ENCODE measurements at regions not wholly inside any gene's neighbourhood (a gene's known extent, or its start where the extent isn't known, plus 50 kb on each side); places are given as distances from the start of the nearest gene placed in this dataset.
A peak's percentile ranks its signal among the peaks of the same experiment; 100 is the strongest.

DNA sequence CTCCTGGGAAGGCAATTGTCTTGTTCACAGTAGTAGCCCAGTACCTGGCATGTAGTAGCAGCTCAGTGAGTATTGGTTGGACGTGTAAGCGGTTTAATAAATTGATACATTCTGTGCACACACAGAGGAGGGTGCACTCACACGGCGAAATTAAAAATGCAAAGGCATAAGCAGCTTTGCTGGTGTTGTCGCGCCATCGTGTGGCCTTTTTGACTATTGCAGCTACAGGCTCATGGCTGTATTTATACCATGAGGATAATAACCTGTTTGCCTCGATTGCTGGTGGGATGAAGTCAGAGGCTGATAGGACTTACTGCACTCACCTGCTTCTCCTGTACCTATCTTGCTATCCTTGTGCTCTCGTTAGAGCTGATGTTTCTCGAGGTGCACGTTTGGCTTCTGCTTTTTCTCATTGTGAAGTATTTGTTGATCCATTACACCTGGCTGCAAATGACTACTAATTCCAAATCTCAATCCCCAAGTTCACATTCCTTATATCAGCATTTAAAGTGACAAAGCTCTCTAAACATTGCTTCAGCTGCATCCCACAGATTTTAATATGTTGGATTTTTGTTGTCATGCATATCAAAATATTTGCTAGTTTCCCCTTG, 61.5 kb downstream of the TBXT start:
- no peak overlapping the region for H3K4me3 ChIP-seq (ENCODE audit: low read depth, low read length)
- TF ChIP-seq, protein P1, sequence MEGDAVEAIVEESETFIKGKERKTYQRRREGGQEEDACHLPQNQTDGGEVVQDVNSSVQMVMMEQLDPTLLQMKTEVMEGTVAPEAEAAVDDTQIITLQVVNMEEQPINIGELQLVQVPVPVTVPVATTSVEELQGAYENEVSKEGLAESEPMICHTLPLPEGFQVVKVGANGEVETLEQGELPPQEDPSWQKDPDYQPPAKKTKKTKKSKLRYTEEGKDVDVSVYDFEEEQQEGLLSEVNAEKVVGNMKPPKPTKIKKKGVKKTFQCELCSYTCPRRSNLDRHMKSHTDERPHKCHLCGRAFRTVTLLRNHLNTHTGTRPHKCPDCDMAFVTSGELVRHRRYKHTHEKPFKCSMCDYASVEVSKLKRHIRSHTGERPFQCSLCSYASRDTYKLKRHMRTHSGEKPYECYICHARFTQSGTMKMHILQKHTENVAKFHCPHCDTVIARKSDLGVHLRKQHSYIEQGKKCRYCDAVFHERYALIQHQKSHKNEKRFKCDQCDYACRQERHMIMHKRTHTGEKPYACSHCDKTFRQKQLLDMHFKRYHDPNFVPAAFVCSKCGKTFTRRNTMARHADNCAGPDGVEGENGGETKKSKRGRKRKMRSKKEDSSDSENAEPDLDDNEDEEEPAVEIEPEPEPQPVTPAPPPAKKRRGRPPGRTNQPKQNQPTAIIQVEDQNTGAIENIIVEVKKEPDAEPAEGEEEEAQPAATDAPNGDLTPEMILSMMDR (IDR thresholded peaks at IDR 0.05; ENCODE audit: insufficient read depth, low read length, severe bottlenecking), result peak; percentile 86
- H3K27me3 ChIP-seq (ENCODE audit: control insufficient read depth, insufficient read depth, low read length), result no peaks in the 10 kb centered on the region
- DNase-seq (ENCODE audit: low read depth) (peak; percentile 54), FAIRE-seq (peak; percentile 70)
- H3K36me3 ChIP-seq (ENCODE audit: control insufficient read depth, insufficient read depth, low read length), result no peaks in the 10 kb centered on the region

DNA sequence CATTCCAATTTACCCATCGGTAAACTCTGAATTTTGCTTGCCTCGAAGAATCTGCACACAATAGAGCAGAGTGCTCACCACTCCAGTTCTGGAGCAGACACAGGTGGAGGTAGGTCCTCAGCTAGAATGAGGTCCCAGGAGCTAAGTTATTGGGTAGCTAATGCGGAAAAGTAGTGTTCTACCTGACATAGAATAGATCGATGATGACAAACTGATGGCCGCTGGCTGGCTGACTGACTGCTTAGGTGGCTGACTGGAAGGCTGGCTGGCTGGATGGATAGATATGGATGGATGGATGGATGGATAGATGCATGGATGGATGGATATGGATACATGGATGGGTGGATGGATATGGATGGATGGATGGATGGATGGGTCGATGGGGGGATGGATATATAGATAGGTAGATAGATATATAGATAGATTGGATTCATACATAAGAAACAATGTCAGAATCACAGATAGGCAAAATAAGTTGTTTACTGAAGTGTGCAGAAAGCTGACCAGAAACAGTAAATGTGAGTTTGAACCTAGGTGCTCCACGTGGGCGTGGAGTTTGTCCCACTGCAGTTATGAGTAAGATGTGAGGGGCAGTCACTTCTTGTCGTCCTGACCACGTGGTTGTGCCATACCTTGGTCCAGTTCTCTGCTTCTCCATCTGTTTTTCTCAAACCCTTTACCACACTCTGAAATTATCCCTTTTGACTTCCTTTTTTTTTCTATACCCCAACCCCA, 62.1 kb downstream of the TBXT start:
- no peak for FAIRE-seq
- TF ChIP-seq, protein P1 (IDR thresholded peaks at IDR 0.05; ENCODE audit: insufficient read depth, low read length, severe bottlenecking), result no peak
- Histone ChIP-seq H3K36me3 (ENCODE audit: control insufficient read depth, insufficient read depth, low read length) (no peaks in the 10 kb centered on the region), H3K4me3 (ENCODE audit: low read depth, low read length) (no peak overlapping the region), H3K27me3 (ENCODE audit: control insufficient read depth, insufficient read depth, low read length) (no peaks in the 10 kb centered on the region)
- no peak for DNase-seq (ENCODE audit: low read depth)

DNA sequence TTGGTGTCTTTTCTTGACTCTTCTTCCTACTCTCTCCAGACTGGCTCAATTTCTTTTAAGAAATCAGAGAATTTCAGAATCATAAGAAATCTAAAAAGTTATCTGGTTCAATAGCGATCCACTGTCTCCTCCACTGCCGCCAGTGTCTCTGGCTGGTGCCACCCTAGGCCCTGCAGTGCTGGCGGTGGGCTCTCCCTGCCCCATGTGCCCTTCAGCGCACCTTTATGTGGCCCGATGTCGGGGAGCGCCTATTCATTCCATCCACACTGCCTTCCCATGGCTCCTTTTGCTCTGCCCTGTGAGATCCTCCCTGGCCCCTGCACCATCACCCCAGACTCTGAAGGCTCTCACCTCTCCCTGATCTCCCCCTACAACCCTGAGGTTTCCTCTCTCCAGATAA, 62.8 kb downstream of the TBXT start:
- no peak for FAIRE-seq
- H3K27me3 ChIP-seq (ENCODE audit: control insufficient read depth, insufficient read depth, low read length), result no peaks in the 10 kb centered on the region
- no peak overlapping the region for H3K4me3 ChIP-seq (ENCODE audit: low read depth, low read length)
- TF ChIP-seq, protein P1 (IDR thresholded peaks at IDR 0.05; ENCODE audit: insufficient read depth, low read length, severe bottlenecking), result no peak
- DNase-seq (ENCODE audit: low read depth), result no peak
- no peaks in the 10 kb centered on the region for H3K36me3 ChIP-seq (ENCODE audit: control insufficient read depth, insufficient read depth, low read length)

DNA sequence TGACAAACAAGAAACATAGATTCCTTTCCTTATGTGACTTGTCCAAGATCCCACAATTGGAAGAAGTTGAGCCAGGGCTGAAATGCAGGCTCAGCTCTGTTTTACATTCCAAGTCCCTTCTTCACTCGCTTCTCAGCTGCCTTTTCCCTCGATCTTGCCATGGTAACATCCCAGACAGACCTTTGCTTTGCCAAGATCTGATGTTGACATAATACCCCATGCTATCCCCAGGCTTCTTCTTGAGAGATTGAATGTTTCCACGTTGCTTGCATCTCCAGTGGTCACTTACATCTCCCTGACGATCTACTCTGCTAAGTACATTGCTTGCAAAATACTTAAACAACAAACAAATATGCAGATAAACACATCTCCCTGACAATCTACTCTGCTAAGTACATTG, 63.5 kb downstream of the TBXT start:
- Histone ChIP-seq H3K36me3 (ENCODE audit: control insufficient read depth, insufficient read depth, low read length) (no peaks in the 10 kb centered on the region), H3K27me3 (ENCODE audit: control insufficient read depth, insufficient read depth, low read length) (no peaks in the 10 kb centered on the region), H3K4me3 (ENCODE audit: low read depth, low read length) (no peak overlapping the region)
- DNase-seq (ENCODE audit: low read depth), result no peak
- TF ChIP-seq, protein P1 (IDR thresholded peaks at IDR 0.05; ENCODE audit: insufficient read depth, low read length, severe bottlenecking), result no peak
- no peak for FAIRE-seq

DNA sequence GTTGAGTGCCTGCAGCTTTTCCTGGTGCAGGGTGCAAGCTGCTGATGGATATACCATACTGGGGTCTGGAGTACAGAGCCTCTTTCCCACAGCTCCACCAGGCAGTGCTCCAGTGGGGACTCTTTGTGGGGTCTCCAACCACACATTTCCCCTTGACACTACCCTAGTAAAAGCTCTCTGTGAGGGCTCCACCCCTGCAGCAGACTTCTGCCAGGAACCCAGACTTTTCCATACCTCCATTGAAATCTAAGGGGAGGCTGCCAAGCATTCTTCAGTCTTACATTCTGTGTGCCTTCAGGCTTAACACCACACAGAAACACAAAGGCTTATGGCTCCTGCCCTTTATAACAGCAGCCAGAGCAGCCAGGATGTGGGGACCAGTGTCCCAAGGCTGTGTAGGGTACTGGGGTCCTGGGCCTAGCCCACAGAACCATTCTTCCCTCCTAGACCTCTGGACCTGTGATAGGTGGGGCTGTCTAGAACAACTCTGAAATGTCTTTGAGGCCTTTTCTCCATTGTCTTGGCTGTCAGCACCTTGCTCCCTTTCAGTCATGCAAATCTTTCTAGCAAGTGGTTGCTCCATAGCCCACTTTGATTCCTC, 65.7 kb downstream of the TBXT start:
- peak; percentile 36 for FAIRE-seq
- H3K36me3 ChIP-seq (ENCODE audit: control insufficient read depth, insufficient read depth, low read length), result no peaks in the 10 kb centered on the region
- TF ChIP-seq, protein P1 (IDR thresholded peaks at IDR 0.05; ENCODE audit: insufficient read depth, low read length, severe bottlenecking), result no peak

More for the DNA sequence above, 65.7 kb downstream of the TBXT start:
- Histone ChIP-seq H3K4me3 (ENCODE audit: low read depth, low read length) (no peak overlapping the region), H3K27me3 (ENCODE audit: control insufficient read depth, insufficient read depth, low read length) (no peaks in the 10 kb centered on the region)
- no peak for DNase-seq (ENCODE audit: low read depth)
